ENCODE measurements at regions not wholly inside any gene's neighbourhood (a gene's known extent, or its start where the extent isn't known, plus 50 kb on each side); places are given as distances from the start of the nearest gene placed in this dataset.
"Not testable (repeated sequence)": the region's sequence is repeated elsewhere in the genome, so short reads cannot be mapped to it uniquely, and the experiment has no call there.

- intact Hi-C loops (cut with micrococcal nuclease); H3K79me2 ChIP-seq (ENCODE audit: control insufficient read depth, insufficient read depth, low read length); H3K36me3 ChIP-seq (ENCODE audit: control insufficient read depth in 2 of 2, extremely low read depth in 1 of 2, insufficient read depth in 2 of 2, low read length in 2 of 2); FAIRE-seq; BruUV-seq (replicated peaks); H3K27ac ChIP-seq (ENCODE audit: insufficient read depth, low read depth, low read length); H3K9me3 ChIP-seq (replicated peaks; ENCODE audit: control insufficient read depth, insufficient read depth, low read length); CTCF ChIA-PET; DNase-seq (ENCODE audit: low read depth, low spot score); H3K9me1 ChIP-seq (replicated peaks; ENCODE audit: control insufficient read depth, extremely low read depth, insufficient read depth, low read length); H3K9ac ChIP-seq (replicated peaks; ENCODE audit: extremely low read depth, insufficient read depth, low read length); H3K4me3 ChIP-seq (replicated peaks in 1 of 3; ENCODE audit: insufficient read depth in 1 of 3, low read depth in 1 of 3, low read length in 3 of 3); POLR2A ChIA-PET; H3K4me2 ChIP-seq (ENCODE audit: insufficient read depth, low read length); H3K27me3 ChIP-seq (ENCODE audit: control insufficient read depth in 2 of 2, insufficient read depth in 2 of 2, low read length in 2 of 2); H3K4me1 ChIP-seq (ENCODE audit: control insufficient read depth, extremely low read depth, insufficient read depth, low read length); H2AFZ ChIP-seq (ENCODE audit: low read depth, low read length); H4K20me1 ChIP-seq (replicated peaks; ENCODE audit: control insufficient read depth, extremely low read depth, insufficient read depth, low read length); dilution Hi-C loops (cut with MboI; ENCODE audit: extremely low pct_ligation_motif_present, low sequenced_read_pairs): not testable (repeated sequence)
Measured at GRCh38 chr2:91843723-91844450, 3027.3 kb upstream of the TEKT4 start.

GRCh38 chr2:91844451-91844825 is 3026.8 kb upstream of the TEKT4 start:
- CTCF ChIA-PET; H2AFZ ChIP-seq (ENCODE audit: low read depth, low read length); H3K36me3 ChIP-seq (ENCODE audit: control insufficient read depth in 2 of 2, extremely low read depth in 1 of 2, insufficient read depth in 2 of 2, low read length in 2 of 2); H3K4me2 ChIP-seq (ENCODE audit: insufficient read depth, low read length); BruUV-seq (replicated peaks); DNase-seq (ENCODE audit: low read depth, low spot score); H3K9me1 ChIP-seq (replicated peaks; ENCODE audit: control insufficient read depth, extremely low read depth, insufficient read depth, low read length); intact Hi-C loops (cut with micrococcal nuclease); H3K27me3 ChIP-seq (ENCODE audit: control insufficient read depth in 2 of 2, insufficient read depth in 2 of 2, low read length in 2 of 2); H4K20me1 ChIP-seq (replicated peaks; ENCODE audit: control insufficient read depth, extremely low read depth, insufficient read depth, low read length); H3K4me1 ChIP-seq (ENCODE audit: control insufficient read depth, extremely low read depth, insufficient read depth, low read length); H3K4me3 ChIP-seq (replicated peaks in 1 of 3; ENCODE audit: insufficient read depth in 1 of 3, low read depth in 1 of 3, low read length in 3 of 3); dilution Hi-C loops (cut with MboI; ENCODE audit: extremely low pct_ligation_motif_present, low sequenced_read_pairs); H3K79me2 ChIP-seq (ENCODE audit: control insufficient read depth, insufficient read depth, low read length); H3K9ac ChIP-seq (replicated peaks; ENCODE audit: extremely low read depth, insufficient read depth, low read length); POLR2A ChIA-PET; H3K9me3 ChIP-seq (replicated peaks; ENCODE audit: control insufficient read depth, insufficient read depth, low read length); FAIRE-seq; H3K27ac ChIP-seq (ENCODE audit: insufficient read depth, low read depth, low read length): not testable (repeated sequence)

- H2AFZ ChIP-seq (ENCODE audit: low read depth, low read length); H3K4me2 ChIP-seq (ENCODE audit: insufficient read depth, low read length); H3K36me3 ChIP-seq (ENCODE audit: control insufficient read depth in 2 of 2, extremely low read depth in 1 of 2, insufficient read depth in 2 of 2, low read length in 2 of 2); H3K9ac ChIP-seq (replicated peaks; ENCODE audit: extremely low read depth, insufficient read depth, low read length); H3K27ac ChIP-seq (ENCODE audit: insufficient read depth, low read depth, low read length); H3K4me3 ChIP-seq (replicated peaks in 1 of 3; ENCODE audit: insufficient read depth in 1 of 3, low read depth in 1 of 3, low read length in 3 of 3); intact Hi-C loops (cut with micrococcal nuclease); H3K79me2 ChIP-seq (ENCODE audit: control insufficient read depth, insufficient read depth, low read length); H3K9me3 ChIP-seq (replicated peaks; ENCODE audit: control insufficient read depth, insufficient read depth, low read length); H3K4me1 ChIP-seq (ENCODE audit: control insufficient read depth, extremely low read depth, insufficient read depth, low read length); H3K9me1 ChIP-seq (replicated peaks; ENCODE audit: control insufficient read depth, extremely low read depth, insufficient read depth, low read length); FAIRE-seq; DNase-seq (ENCODE audit: low read depth, low spot score); dilution Hi-C loops (cut with MboI; ENCODE audit: extremely low pct_ligation_motif_present, low sequenced_read_pairs); H3K27me3 ChIP-seq (ENCODE audit: control insufficient read depth in 2 of 2, insufficient read depth in 2 of 2, low read length in 2 of 2); BruUV-seq (replicated peaks); CTCF ChIA-PET; POLR2A ChIA-PET; H4K20me1 ChIP-seq (replicated peaks; ENCODE audit: control insufficient read depth, extremely low read depth, insufficient read depth, low read length): not testable (repeated sequence)
Measured at GRCh38 chr2:91846388-91846787, 3024.8 kb upstream of the TEKT4 start.

- DNase-seq (ENCODE audit: low read depth, low spot score); CTCF ChIA-PET; H3K4me2 ChIP-seq (ENCODE audit: insufficient read depth, low read length); FAIRE-seq; BruUV-seq (replicated peaks); dilution Hi-C loops (cut with MboI; ENCODE audit: extremely low pct_ligation_motif_present, low sequenced_read_pairs); H2AFZ ChIP-seq (ENCODE audit: low read depth, low read length); H4K20me1 ChIP-seq (replicated peaks; ENCODE audit: control insufficient read depth, extremely low read depth, insufficient read depth, low read length); H3K36me3 ChIP-seq (ENCODE audit: control insufficient read depth in 2 of 2, extremely low read depth in 1 of 2, insufficient read depth in 2 of 2, low read length in 2 of 2); H3K4me1 ChIP-seq (ENCODE audit: control insufficient read depth, extremely low read depth, insufficient read depth, low read length); H3K27me3 ChIP-seq (ENCODE audit: control insufficient read depth in 2 of 2, insufficient read depth in 2 of 2, low read length in 2 of 2); intact Hi-C loops (cut with micrococcal nuclease); H3K9ac ChIP-seq (replicated peaks; ENCODE audit: extremely low read depth, insufficient read depth, low read length); H3K9me3 ChIP-seq (replicated peaks; ENCODE audit: control insufficient read depth, insufficient read depth, low read length); H3K27ac ChIP-seq (ENCODE audit: insufficient read depth, low read depth, low read length); H3K4me3 ChIP-seq (replicated peaks in 1 of 3; ENCODE audit: insufficient read depth in 1 of 3, low read depth in 1 of 3, low read length in 3 of 3); H3K9me1 ChIP-seq (replicated peaks; ENCODE audit: control insufficient read depth, extremely low read depth, insufficient read depth, low read length); POLR2A ChIA-PET; H3K79me2 ChIP-seq (ENCODE audit: control insufficient read depth, insufficient read depth, low read length): not testable (repeated sequence)
Measured at GRCh38 chr2:91851689-91852420, 3019.4 kb upstream of the TEKT4 start.
